HG03025 (cell line): ENCODE measurements at regions not wholly inside any gene's neighbourhood (a gene's known extent, or its start where the extent isn't known, plus 50 kb on each side); places are given as distances from the start of the nearest gene placed in this dataset.
"Not testable (repeated sequence)": the region's sequence is repeated elsewhere in the genome, so short reads cannot be mapped to it uniquely, and the experiment has no call there.

Source experiments
- ATAC-seq: cut with Tn5 transposase; IDR thresholded peaks from one replicate; pipeline ENCODE4 v1.9.1; 2021; ENCODE audit warnings: mild to moderate bottlenecking, moderate library complexity; ENCODE audit not compliant: unreplicated experiment, low FRiP score

DNA sequence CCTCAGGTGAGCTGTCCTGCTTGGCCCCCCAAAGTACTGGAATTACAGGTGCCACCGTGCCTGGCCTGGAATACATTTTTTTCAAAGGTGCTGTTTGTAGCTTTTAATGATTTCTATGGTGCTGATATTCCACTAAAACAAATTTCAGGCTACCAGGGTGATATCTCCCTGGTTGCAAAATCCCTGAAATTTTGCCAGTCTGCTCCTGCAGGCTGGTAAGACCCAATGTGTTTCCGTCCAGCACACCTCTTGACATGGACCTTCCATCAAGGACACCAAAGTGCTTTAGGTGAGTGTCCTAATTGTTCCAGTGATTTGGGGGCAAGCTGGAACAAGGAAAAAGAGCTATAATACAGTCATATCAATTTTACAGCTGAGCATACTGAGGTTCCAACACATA is 69.8 kb upstream of the KMT2C start:
- no peak for ATAC-seq

GRCh38 chr7:152504816-152505215 is 69.0 kb upstream of the KMT2C start:
- no peak for ATAC-seq

DNA sequence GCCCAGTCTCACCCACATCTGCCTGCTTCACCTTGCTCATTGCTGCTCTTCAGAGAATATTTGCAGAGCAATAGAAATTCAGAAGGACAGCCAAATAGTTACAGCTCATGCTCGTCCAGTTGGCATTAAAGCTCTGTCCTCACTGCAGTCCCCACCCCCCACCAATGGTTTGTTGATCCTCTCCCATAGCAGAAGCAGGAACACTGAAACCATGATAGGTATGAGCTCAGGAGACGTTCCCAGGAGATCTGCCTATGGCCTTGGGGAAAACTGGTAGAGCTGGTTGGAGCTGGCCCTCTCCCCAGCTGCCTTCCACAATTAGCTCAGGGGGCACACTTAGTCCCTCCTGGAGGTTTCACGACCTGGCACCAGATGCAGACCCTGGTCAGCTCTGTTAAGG is 68.6 kb upstream of the KMT2C start:
- no peak for ATAC-seq

GRCh38 chr7:152502813-152503790 is 67.3 kb upstream of the KMT2C start:
- ATAC-seq = no peak

GRCh38 chr7:152501506-152501905 is 65.7 kb upstream of the KMT2C start:
- no peak for ATAC-seq

DNA sequence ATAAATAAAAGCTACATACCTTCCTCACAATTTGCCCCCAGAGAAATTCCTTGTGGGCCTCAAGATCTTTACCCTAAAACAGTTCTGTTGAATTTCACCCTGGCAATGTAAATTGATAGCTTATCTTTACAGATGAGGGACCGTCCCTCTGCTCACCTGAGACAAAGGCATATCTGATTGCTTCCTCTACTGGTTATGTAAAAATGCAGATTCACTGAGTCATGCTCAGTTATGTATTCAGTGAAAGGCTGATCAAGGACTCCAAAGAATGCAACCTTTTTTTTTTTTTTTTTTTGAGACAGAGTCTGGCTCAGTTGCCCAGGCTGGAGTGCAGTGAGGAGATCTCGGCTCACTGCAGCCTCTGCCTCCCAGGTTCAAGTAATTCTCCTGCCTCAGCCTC is 64.2 kb upstream of the KMT2C start:
- not testable (repeated sequence) for ATAC-seq

- ATAC-seq = no peak
These were observed 60.1 kb upstream of the KMT2C start for GRCh38 chr7:152495867-152496266.

DNA sequence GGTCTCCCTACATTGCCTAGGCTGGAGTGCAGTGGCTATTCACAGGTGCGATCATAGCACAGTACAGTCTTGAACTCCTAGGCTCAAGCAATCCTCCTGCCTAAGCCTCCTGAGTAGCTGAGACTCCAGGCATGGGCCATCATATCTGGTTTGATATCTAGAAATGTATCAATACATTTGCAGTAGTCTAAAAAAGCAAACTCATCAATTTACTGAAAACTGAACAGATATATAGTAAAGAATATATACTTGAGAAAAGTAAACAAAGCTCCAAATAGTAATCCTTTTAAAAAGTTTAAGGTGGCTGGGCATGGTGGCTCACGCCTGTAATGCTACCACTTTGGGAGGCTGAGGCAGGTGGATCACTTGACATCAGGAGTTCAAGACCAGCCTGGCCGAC is 57.1 kb upstream of the KMT2C start:
- ATAC-seq = no peak

- ATAC-seq = no peak
These were observed 53.2 kb upstream of the KMT2C start for GRCh38 chr7:152489044-152489443.

GRCh38 chr7:152486968-152487367 is 51.2 kb upstream of the KMT2C start:
- no peak for ATAC-seq

DNA sequence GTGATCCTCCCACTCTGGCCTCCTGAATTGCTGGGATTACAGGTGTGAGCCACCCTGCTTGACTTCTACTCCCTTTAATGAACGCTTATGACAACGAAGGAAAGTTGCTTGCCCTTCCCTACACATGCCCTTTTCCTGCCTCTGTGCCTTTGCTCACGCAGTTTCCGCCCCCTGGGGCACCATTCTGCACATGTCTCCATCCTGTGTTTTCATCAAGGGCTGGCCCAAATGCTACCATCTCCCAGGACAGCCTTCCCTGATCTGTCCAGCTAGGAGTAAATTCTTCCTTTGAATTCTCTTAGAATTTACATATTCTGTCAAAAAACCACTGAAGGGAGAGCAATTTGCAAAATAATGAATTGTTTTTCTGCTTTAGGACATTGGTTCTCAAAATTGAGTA is 50.0 kb upstream of the KMT2C start:
- no peak for ATAC-seq
